Mucosa of rectum (tissue), 2 donors: ENCODE measurements at regions not wholly inside any gene's neighbourhood (a gene's known extent, or its start where the extent isn't known, plus 50 kb on each side); places are given as distances from the start of the nearest gene placed in this dataset.
"Not testable (repeated sequence)": the region's sequence is repeated elsewhere in the genome, so short reads cannot be mapped to it uniquely, and the experiment has no call there.

Experiments
- H3K27ac ChIP-seq, 2 donors: one replicate each; pipeline ENCODE4 v1.7.0; 2013; ENCODE audit warnings: inconsistent platforms in 2 of 2, low read depth in 2 of 2, low read length in 2 of 2
- H3K27me3 ChIP-seq, 2 donors: one replicate each; pipeline ENCODE4 v1.7.0; 2013; ENCODE audit warnings: low read length in 2 of 2; ENCODE audit not compliant: control insufficient read depth in 2 of 2, insufficient read depth in 2 of 2
- H3K36me3 ChIP-seq, 2 donors: one replicate each; pipeline ENCODE4 v1.7.0; 2013; ENCODE audit warnings: low read length in 2 of 2; ENCODE audit not compliant: control insufficient read depth in 2 of 2, insufficient read depth in 2 of 2
- H3K4me1 ChIP-seq, 2 donors: one replicate each; pipeline ENCODE4 v1.7.0; 2013; ENCODE audit warnings: low read length in 2 of 2, mild to moderate bottlenecking in 1 of 2; ENCODE audit not compliant: control insufficient read depth in 2 of 2, insufficient read depth in 2 of 2
- H3K4me3 ChIP-seq, 2 donors: one replicate each; pipeline ENCODE4 v1.7.0; 2013; ENCODE audit warnings: low read length in 2 of 2
- H3K9ac ChIP-seq, 2 donors: one replicate each; pipeline ENCODE4 v1.7.0; 2013; ENCODE audit warnings: low read length in 2 of 2, low read depth in 1 of 2, mild to moderate bottlenecking in 1 of 2
- H3K9me3 ChIP-seq, 2 donors: one replicate each; pipeline ENCODE4 v1.7.0; 2013; ENCODE audit warnings: low read length in 2 of 2; ENCODE audit not compliant: control insufficient read depth in 2 of 2
- donor health status: healthy.
- donor health status: Normal muscosa, but diverticular disease.

- Histone ChIP-seq H3K27ac (no peak overlapping the region), H3K27me3 (peaks cover 0 to 9% of the 10 kb centered on the region in 2 donors), H3K9me3 (no peaks in the 10 kb centered on the region)
Measured at GRCh38 chr6:16933532-16933931, 168.3 kb upstream of the STMND1 start.

GRCh38 chr6:16932920-16933319 is 168.9 kb upstream of the STMND1 start:
- Histone ChIP-seq H3K4me3 (no peak overlapping the region), H3K27me3 (peaks cover 0 to 9% of the 10 kb centered on the region in 2 donors), H3K27ac (no peak overlapping the region), H3K36me3 (no peaks in the 10 kb centered on the region), H3K4me1 (no peaks in the 10 kb centered on the region), H3K9me3 (no peaks in the 10 kb centered on the region), H3K9ac (no peak overlapping the region)

More at GRCh38 chr6:16933532-16933931, 168.3 kb upstream of the STMND1 start:
- Histone ChIP-seq H3K36me3 (no peaks in the 10 kb centered on the region), H3K4me3 (no peak overlapping the region), H3K9ac (no peak overlapping the region), H3K4me1 (no peaks in the 10 kb centered on the region)

GRCh38 chr6:16931079-16931478 is 169.8 kb upstream of the ATXN1 start:
- H3K4me3 ChIP-seq, H3K27me3 ChIP-seq: not testable (repeated sequence)

GRCh38 chr6:16930432-16930831 is 169.2 kb upstream of the ATXN1 start:
- H3K4me1 ChIP-seq: no peaks in the 10 kb centered on the region
- H3K9me3 ChIP-seq: no peaks in the 10 kb centered on the region
- no peak overlapping the region for H3K9ac ChIP-seq

More at GRCh38 chr6:16931079-16931478, 169.8 kb upstream of the ATXN1 start:
- not testable (repeated sequence) for H3K9ac ChIP-seq, H3K27ac ChIP-seq, H3K36me3 ChIP-seq, H3K9me3 ChIP-seq, H3K4me1 ChIP-seq

GRCh38 chr6:16929809-16930208 is 168.5 kb upstream of the ATXN1 start:
- Histone ChIP-seq H3K4me3 (no peak overlapping the region), H3K9me3 (no peaks in the 10 kb centered on the region), H3K36me3 (no peaks in the 10 kb centered on the region), H3K27ac (no peak overlapping the region), H3K27me3 (peaks cover 0 to 7% of the 10 kb centered on the region in 2 donors), H3K4me1 (no peaks in the 10 kb centered on the region), H3K9ac (no peak overlapping the region)

More at GRCh38 chr6:16930432-16930831, 169.2 kb upstream of the ATXN1 start:
- Histone ChIP-seq H3K4me3 (no peak overlapping the region), H3K27me3 (peaks cover 0 to 9% of the 10 kb centered on the region in 2 donors), H3K27ac (no peak overlapping the region), H3K36me3 (no peaks in the 10 kb centered on the region)

GRCh38 chr6:16928387-16928786 is 167.1 kb upstream of the ATXN1 start:
- Histone ChIP-seq H3K27me3 (peaks cover 0 to 2% of the 10 kb centered on the region in 2 donors), H3K9ac (no peak overlapping the region), H3K27ac (no peak overlapping the region), H3K9me3 (no peaks in the 10 kb centered on the region), H3K4me1 (no peaks in the 10 kb centered on the region), H3K4me3 (no peak overlapping the region), H3K36me3 (no peaks in the 10 kb centered on the region)

GRCh38 chr6:16927205-16927604 is 165.9 kb upstream of the ATXN1 start:
- H3K4me1 ChIP-seq: no peaks in the 10 kb centered on the region
- no peak overlapping the region for H3K9ac ChIP-seq
- H3K27me3 ChIP-seq: no peaks in the 10 kb centered on the region

GRCh38 chr6:16925461-16925860 is 164.2 kb upstream of the ATXN1 start:
- H3K36me3 ChIP-seq: no peaks in the 10 kb centered on the region
- H3K27me3 ChIP-seq: no peaks in the 10 kb centered on the region
- no peak overlapping the region for H3K4me3 ChIP-seq
- no peak overlapping the region for H3K27ac ChIP-seq
- H3K4me1 ChIP-seq: no peaks in the 10 kb centered on the region
- H3K9ac ChIP-seq: no peak overlapping the region
- no peaks in the 10 kb centered on the region for H3K9me3 ChIP-seq

More at GRCh38 chr6:16927205-16927604, 165.9 kb upstream of the ATXN1 start:
- H3K4me3 ChIP-seq: no peak overlapping the region
- no peak overlapping the region for H3K27ac ChIP-seq
- no peaks in the 10 kb centered on the region for H3K36me3 ChIP-seq
- H3K9me3 ChIP-seq: no peaks in the 10 kb centered on the region

GRCh38 chr6:16922282-16922681 is 161.0 kb upstream of the ATXN1 start:
- no peak overlapping the region for H3K27ac ChIP-seq

GRCh38 chr6:16921399-16922110 is 160.3 kb upstream of the ATXN1 start:
- Histone ChIP-seq H3K9me3 (no peaks in the 10 kb centered on the region), H3K27ac (no peak overlapping the region), H3K4me3 (no peak overlapping the region), H3K27me3 (no peaks in the 10 kb centered on the region), H3K9ac (no peak overlapping the region), H3K4me1 (no peaks in the 10 kb centered on the region), H3K36me3 (no peaks in the 10 kb centered on the region)

More at GRCh38 chr6:16922282-16922681, 161.0 kb upstream of the ATXN1 start:
- H3K27me3 ChIP-seq: no peaks in the 10 kb centered on the region
- H3K4me1 ChIP-seq: no peaks in the 10 kb centered on the region
- H3K9me3 ChIP-seq: no peaks in the 10 kb centered on the region
- H3K4me3 ChIP-seq: no peak overlapping the region
- H3K36me3 ChIP-seq: no peaks in the 10 kb centered on the region
- no peak overlapping the region for H3K9ac ChIP-seq
